DOHH2 (cell line): ENCODE measurements at regions not wholly inside any gene's neighbourhood (a gene's known extent, or its start where the extent isn't known, plus 50 kb on each side); places are given as distances from the start of the nearest gene placed in this dataset.

Experiments used
- CTCF ChIP-seq: fragments of 200-600 bp; sonication (generic); IDR thresholded peaks from one replicate; pipeline ENCODE4 v1.5.1; 2014; ENCODE audit warnings: antibody characterized with exemption, mild to moderate bottlenecking, low read depth, low read length; ENCODE audit not compliant: poor library complexity, severe bottlenecking
- EZH2phosphoT487 ChIP-seq: fragments of 200-600 bp; sonication (generic); IDR thresholded peaks from 2 replicates; pipeline ENCODE4 v1.6.1; 2017; ENCODE audit warnings: borderline replicate concordance, mild to moderate bottlenecking, antibody characterized with exemption, low read length, moderate library complexity, mixed read lengths

- TF ChIP-seq EZH2phosphoT487 (no peak), CTCF (no peak)
Measured at GRCh38 chr18:71989616-71990015, 554.5 kb downstream of the CBLN2 start.
